ELF-1 (cell line): ENCODE measurements at regions not wholly inside any gene's neighbourhood (a gene's known extent, or its start where the extent isn't known, plus 50 kb on each side); places are given as distances from the start of the nearest gene placed in this dataset.

Source experiments
- DNase-seq: peaks from one replicate; pipeline ENCODE4 v3.0.0-alpha.2; 2016; ENCODE audit warnings: low read depth, low spot score

GRCh38 chr5:54717870-54718269, 200.3 kb downstream of the SNX18 start:
- no peak for DNase-seq

DNA sequence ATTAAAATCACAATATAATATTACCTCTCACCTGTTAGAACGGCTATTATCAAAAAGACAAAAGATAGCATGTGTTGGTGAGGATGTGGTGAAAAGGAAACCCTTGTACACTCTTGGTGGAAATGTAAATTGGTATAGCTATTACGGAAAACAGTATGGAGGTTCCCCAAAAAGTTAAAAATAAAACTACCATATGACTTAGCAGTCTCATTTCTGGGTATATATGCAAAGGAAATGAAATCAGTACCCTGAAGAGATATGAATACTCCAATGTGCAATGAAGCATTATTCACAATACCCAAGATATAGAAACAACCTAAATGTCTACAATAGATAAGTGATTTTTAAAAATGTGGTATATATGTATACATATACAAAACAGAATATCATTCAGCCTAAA, 199.9 kb downstream of the SNX18 start:
- no peak for DNase-seq

- no peak for DNase-seq
Measured at GRCh38 chr5:54713923-54714581, 196.5 kb downstream of the SNX18 start.

- no peak for DNase-seq
Measured at GRCh38 chr5:54709096-54709495, 191.5 kb downstream of the SNX18 start.

DNA sequence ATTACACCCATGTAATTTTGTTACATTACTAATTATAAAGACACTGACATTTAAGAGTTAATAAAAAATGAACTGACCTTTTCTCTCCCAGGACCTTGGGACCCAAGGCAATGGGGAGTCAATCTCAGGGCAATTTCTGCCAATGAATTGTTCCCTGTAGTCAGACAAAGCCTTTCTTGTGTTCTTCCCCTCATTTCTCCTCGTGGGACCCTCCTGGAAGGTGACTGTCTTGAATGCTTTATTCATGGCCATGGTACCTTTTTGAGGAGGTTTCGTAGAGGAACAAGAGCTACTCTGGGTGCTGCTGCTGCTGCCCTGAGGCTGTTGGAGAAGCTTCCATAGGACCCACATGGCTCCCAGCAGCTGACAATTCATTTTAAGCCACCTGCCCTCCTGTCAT, 190.3 kb downstream of the SNX18 start:
- DNase-seq = no peak

DNA sequence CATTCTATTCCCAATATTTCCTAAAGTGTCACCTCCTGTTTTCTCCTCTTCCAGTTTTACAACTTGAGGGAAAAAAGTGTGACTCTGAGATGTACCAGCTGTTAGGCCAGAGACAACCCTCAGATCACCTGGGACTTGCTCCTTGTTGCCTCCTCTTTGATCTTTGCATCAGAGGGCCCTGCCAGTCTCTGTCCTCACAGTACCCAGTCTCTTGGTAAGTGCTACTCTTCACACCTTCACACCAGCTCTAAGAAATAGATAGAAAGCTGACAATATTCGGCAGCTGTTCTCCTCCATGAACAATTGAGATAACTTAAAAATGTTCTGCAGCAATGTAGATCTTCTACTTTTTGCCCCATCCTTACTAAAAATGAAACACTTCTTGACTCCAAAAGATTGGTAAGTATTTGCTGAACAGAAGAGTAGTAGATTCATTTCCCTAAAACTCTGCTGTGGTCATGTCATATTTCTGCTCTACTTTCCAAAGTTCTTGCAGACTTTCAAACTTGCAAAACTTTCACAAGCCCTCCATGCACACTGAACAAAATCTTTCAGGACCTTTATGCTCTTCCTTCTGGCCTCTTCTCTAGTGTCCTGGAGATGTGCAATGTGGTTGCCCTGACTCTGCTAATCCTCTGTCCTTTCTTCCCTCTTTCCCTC, 188.6 kb downstream of the SNX18 start:
- DNase-seq = no peak

- no peak for DNase-seq
Measured at GRCh38 chr5:54704825-54705224, 187.3 kb downstream of the SNX18 start.

GRCh38 chr5:54704333-54704732, 186.8 kb downstream of the SNX18 start:
- DNase-seq = no peak

DNA sequence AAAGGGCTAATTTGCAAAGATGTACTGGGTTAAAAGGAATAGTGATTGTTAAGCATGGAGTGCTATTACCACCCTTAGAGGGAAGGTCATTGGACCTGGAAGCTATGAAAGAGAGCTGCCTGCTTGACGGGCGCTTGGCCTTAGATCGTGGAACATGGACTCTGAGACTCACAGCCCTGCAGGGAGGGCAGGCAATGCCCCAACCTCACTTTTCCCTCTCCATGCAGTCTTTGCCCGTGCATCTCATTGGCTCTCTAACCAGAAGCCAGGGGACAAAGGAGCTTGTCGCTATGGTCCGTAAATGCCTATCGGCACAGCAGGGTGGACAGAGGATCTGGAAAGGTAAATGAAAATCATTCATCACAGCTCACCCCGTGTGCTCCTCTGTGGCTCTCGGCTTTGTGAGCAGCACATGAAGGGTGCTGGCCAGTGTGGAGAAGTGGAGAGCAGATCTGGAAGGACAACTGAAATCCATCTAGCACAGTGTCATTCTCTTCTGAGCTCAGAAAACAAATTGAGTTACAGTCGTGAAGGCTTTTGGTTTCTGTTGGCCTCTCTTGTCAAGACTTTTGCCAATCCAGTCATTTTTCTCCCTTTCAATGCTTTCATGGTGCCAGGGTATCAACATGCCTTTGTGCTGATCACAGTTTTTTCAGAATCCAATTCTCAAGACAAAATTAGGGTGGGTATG, 186.2 kb downstream of the SNX18 start:
- DNase-seq = no peak

DNA sequence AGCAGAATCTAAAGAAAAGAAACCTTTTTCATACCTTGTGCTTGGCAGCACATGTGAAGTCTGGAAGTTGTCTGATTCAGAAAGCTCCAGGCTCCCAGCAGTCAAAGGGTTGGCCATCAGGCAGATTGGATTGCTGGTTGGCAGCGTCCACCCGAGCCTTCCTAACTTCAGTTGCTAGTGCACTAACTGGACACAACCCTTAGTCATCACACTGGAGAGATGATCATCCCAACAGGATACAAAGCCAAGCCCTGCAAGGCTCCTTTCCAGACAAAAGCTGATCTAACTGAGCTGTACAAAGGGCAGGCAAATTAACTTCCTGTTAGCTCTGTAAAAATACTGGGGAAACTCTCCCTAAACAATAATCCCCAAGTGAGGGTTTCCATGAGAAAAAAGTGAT, 185.6 kb downstream of the SNX18 start:
- DNase-seq = no peak

DNA sequence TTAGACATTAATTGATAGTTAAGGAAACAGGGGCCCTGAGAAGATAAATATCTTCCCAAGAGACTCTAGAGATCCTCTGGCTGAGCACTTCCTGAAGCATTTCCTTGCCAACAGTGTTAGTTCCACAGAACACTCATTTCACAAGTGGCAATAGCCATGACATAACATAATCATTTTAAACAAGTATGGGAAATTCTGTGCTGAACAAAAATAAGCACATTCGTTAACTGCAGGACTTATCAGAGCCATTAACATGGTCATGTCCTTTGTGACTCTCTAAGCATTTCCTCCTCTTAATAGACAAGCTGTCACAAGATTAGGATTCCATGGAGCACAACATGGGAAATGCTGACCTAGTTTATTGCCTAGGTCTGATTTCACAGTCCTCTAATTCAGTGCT, 184.9 kb downstream of the SNX18 start:
- no peak for DNase-seq

DNA sequence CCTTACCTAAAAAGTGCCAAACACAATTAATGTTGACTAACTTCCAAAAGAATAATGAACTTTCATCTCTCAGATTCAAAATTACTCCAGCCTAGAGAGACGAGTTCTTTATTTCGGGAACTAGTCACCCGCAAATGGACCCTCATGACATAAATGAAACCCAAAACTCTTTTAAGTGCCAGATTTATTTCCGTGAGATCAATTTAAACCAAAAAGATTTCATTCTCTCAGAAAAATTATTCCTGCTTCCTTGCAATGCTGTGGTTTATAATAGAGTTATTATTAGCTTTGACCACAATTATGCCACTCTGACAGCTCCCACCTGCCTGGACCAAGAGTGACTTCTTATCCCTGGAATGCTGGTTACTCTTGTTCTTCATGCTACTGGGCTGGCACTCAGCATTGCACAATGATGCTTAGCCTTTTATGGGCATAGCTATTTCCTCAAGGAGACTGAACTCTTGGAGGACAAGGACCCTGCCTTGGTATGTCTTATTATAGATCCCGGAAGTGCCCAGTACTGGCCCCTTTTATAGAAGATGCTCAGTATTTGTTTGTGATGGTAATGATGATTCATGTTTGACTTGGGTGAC, 183.5 kb downstream of the SNX18 start:
- no peak for DNase-seq

DNA sequence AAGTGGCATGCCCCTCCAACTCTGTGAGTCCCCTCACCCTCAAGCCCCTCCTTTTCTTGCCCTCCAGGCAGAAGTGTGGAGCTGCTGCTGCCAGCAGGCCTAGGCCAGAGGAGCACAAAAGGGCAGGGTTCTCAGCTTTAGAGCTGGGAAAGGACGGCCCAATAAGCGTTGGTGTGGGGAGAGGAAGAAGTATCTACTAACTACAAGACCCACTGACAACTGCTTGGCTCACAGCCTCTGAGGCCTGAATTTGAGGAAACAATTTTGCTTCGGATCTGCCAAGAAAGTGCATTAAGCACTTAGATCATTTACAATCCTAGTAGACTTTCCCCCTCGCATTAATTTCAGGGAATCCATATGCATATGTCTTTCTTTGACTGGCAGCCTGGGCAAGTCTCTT, 179.4 kb downstream of the SNX18 start:
- DNase-seq = no peak

DNA sequence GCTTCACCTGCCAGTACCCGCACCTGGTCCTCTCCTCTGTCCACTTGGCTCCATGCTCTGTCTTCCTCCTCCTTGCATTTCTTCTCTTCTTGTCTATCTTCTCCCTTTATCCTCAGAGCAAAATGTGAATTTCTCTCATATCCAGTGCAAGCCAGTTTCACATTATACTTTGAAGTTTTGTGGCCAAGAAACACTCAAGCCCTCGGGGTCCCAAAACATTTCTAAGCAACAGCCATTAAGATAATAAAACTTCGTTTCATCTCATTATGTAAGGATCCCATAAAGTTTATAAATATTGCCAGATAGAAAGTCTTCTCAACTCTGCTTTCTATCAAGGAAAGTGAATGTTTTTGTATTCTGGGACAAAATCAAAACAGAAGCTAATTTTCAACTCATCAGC, 178.8 kb downstream of the SNX18 start:
- no peak for DNase-seq

DNA sequence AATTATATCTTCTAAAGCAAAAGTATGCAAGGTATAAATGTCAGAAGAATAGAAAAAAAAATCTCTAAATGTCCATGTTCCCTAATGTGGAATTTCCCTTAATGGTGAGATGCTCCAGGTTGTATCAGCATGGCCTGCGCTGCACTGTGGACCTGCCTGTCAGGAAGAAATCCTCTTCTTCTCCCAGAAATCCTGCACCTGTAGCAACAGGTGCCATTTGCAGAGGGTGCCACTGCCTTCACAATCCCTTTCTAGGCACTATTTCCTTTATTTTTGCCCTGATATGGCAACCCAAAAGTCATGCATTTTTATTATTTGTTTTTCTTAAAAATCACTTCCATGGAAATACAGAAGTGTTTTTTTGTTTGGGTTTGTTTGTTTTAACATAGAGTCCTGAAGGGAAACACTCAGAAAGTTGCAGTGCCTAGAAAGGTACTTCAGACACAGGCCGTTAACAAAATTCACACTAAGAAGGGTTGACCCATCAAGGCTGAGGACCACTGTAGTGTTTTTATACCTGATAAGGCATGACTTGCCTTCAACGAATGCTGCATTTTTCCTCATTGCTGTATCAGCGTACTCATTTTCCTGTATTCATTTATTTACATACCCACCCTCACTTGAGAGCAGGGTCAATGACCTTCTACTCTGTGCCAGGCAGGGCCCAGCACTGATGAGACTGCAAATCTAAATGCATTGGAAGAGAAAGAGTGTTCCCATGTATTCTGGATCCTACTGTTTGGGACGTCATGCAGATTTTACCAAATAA, 177.8 kb downstream of the SNX18 start:
- DNase-seq = no peak

GRCh38 chr5:54693936-54694657, 176.5 kb downstream of the SNX18 start:
- DNase-seq = no peak

- DNase-seq = no peak
Measured at GRCh38 chr5:54692631-54693030, 175.1 kb downstream of the SNX18 start.

DNA sequence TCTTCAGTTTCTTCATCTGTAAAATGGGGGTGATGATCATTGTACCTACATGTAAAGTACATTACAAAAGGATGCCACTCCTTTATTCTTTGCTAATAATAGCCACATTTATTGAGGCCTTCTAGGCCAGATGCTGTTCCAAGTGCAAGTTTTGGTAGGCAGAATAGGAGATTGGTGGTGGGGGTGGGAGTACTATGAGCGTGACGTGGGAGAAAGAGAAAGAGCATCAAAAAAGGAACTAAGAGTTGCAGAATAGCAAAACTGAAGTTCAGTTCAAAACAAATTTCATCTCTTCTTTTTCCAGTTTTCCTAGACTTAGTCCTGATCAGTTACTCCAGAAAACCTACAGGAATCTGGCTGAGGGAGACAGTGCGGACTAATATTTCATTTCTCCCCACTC, 174.1 kb downstream of the SNX18 start:
- no peak for DNase-seq

- DNase-seq = no peak
Measured at GRCh38 chr5:54689411-54690251, 172.1 kb downstream of the SNX18 start.

DNA sequence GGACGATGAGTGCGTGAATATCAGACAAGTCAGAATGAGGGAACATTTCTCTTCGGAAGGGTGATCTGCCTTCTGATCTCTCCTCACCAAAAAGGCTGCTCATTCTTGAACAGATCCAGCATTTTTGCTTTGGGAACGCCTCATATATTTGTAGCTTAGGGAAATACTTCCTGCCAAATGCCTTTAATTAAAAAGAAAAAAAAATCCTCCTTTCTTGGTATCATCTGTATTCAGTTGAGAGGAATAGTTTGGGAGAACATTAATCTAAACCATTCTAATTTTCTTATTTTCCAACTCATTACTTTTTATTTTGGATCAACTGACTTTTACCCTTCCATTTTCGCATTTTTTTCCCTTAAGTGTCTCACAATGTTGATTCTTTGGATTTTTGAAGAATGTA, 163.4 kb downstream of the SNX18 start:
- no peak for DNase-seq
